Adrenal gland (tissue), 5 donors: ENCODE measurements at regions not wholly inside any gene's neighbourhood (a gene's known extent, or its start where the extent isn't known, plus 50 kb on each side); places are given as distances from the start of the nearest gene placed in this dataset.

Source experiments
- POLR2A ChIP-seq, 2 donors: fragments of 450-650 bp; IDR thresholded peaks; one replicate each; pipeline ENCODE4 v1.6.1; 2017; ENCODE audit warnings: antibody characterized with exemption in 2 of 2, mild to moderate bottlenecking in 2 of 2, moderate library complexity in 1 of 2
- TF ChIP-seq, protein P1 (sequence below), 6 experiments: fragments of 450-650 bp in 4 of 6; fragments of 200-600 bp in 2 of 6; sonication (generic) in 1 of 6; IDR thresholded peaks; 1 replicate in 5 of 6; 2 replicates in 1 of 6; pipeline versions ENCODE4 v1.5.1 to v1.8.0; 2016 to 2021; ENCODE audit warnings: antibody characterized with exemption in 6 of 6, mild to moderate bottlenecking in 2 of 6, moderate library complexity in 1 of 6
- donor health status: DM: no; HTN: no; CAD: no.

GRCh38 chr4:145389550-145389949, 92.1 kb upstream of the SMAD1 start:
- no peak for TF ChIP-seq POLR2A (IDR thresholded peaks at IDR 0.05)
- TF ChIP-seq, protein P1, sequence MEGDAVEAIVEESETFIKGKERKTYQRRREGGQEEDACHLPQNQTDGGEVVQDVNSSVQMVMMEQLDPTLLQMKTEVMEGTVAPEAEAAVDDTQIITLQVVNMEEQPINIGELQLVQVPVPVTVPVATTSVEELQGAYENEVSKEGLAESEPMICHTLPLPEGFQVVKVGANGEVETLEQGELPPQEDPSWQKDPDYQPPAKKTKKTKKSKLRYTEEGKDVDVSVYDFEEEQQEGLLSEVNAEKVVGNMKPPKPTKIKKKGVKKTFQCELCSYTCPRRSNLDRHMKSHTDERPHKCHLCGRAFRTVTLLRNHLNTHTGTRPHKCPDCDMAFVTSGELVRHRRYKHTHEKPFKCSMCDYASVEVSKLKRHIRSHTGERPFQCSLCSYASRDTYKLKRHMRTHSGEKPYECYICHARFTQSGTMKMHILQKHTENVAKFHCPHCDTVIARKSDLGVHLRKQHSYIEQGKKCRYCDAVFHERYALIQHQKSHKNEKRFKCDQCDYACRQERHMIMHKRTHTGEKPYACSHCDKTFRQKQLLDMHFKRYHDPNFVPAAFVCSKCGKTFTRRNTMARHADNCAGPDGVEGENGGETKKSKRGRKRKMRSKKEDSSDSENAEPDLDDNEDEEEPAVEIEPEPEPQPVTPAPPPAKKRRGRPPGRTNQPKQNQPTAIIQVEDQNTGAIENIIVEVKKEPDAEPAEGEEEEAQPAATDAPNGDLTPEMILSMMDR (IDR thresholded peaks at IDR 0.05): no peak
